ENCODE measurements at regions not wholly inside any gene's neighbourhood (a gene's known extent, or its start where the extent isn't known, plus 50 kb on each side); places are given as distances from the start of the nearest gene placed in this dataset.
"Not testable (repeated sequence)": the region's sequence is repeated elsewhere in the genome, so short reads cannot be mapped to it uniquely, and the experiment has no call there.

- H3K36me3 ChIP-seq; DNase-seq (ENCODE audit: extremely low spot score in 2 of 2): not testable (repeated sequence)
- intact Hi-C loops (cut with DNase I) = loop anchor here (10.0 kb wide), 1 partner anchor 225 kb away; no protein-coding TSS in a partner anchor
These were observed 59.2 kb upstream of the ZNF641 start for GRCh38 chr12:48409938-48410337.

GRCh38 chr12:48413388-48413787, 59.0 kb upstream of the ANP32D start:
- H3K27ac ChIP-seq = no peak overlapping the region
- TF ChIP-seq POLR2AphosphoS5 (IDR thresholded peaks at IDR 0.05; ENCODE audit: insufficient read depth in 1 of 2, low read depth in 1 of 2) (no peak), POLR2A (IDR thresholded peaks at IDR 0.05) (no peak), CTCF (IDR thresholded peaks at IDR 0.05) (no peak)
- intact Hi-C loops (cut with DNase I) = no loop called here
- peaks cover 16% of the 10 kb centered on the region for H3K4me1 ChIP-seq
- H3K4me3 ChIP-seq = no peak overlapping the region
- H3K9me3 ChIP-seq = no peaks in the 10 kb centered on the region
- no peaks in the 10 kb centered on the region for H3K36me3 ChIP-seq
- no peak for DNase-seq (ENCODE audit: extremely low spot score in 2 of 2)
- no peaks in the 10 kb centered on the region for H3K27me3 ChIP-seq

More at GRCh38 chr12:48409938-48410337, 59.2 kb upstream of the ZNF641 start:
- H3K4me1 ChIP-seq = peaks cover 16% of the 10 kb centered on the region
- not testable (repeated sequence) for H3K27ac ChIP-seq, H3K27me3 ChIP-seq, H3K4me3 ChIP-seq, H3K9me3 ChIP-seq

- Histone ChIP-seq H3K27me3 (no peaks in the 10 kb centered on the region), H3K36me3 (no peaks in the 10 kb centered on the region), H3K4me1 (peaks cover 16% of the 10 kb centered on the region), H3K9me3 (no peaks in the 10 kb centered on the region), H3K4me3 (no peak overlapping the region), H3K27ac (no peak overlapping the region)
- intact Hi-C loops (cut with DNase I) = no loop called here
- no peak for DNase-seq (ENCODE audit: extremely low spot score in 2 of 2)
- no peak for TF ChIP-seq CTCF (IDR thresholded peaks at IDR 0.05)
- TF ChIP-seq POLR2AphosphoS5 (IDR thresholded peaks at IDR 0.05; ENCODE audit: insufficient read depth in 1 of 2, low read depth in 1 of 2) = no peak
- TF ChIP-seq POLR2A (IDR thresholded peaks at IDR 0.05) = no peak
These were observed 58.3 kb upstream of the ANP32D start for GRCh38 chr12:48414021-48414420.

- no peaks in the 10 kb centered on the region for H3K27me3 ChIP-seq
- no peak for DNase-seq (ENCODE audit: extremely low spot score in 2 of 2)
- no peak overlapping the region for H3K27ac ChIP-seq
- no peak overlapping the region for H3K4me3 ChIP-seq
- H3K9me3 ChIP-seq = no peaks in the 10 kb centered on the region
- intact Hi-C loops (cut with DNase I) = no loop called here
- H3K4me1 ChIP-seq = peaks cover 4% of the 10 kb centered on the region
- no peaks in the 10 kb centered on the region for H3K36me3 ChIP-seq
- no peak for TF ChIP-seq CTCF (IDR thresholded peaks at IDR 0.05)
- TF ChIP-seq POLR2A (IDR thresholded peaks at IDR 0.05) = no peak
- TF ChIP-seq POLR2AphosphoS5 (IDR thresholded peaks at IDR 0.05; ENCODE audit: insufficient read depth in 1 of 2, low read depth in 1 of 2) = no peak
These were observed 53.0 kb upstream of the ANP32D start for GRCh38 chr12:48419116-48419935.

- no peaks in the 10 kb centered on the region for H3K4me1 ChIP-seq
- no peaks in the 10 kb centered on the region for H3K9me3 ChIP-seq
- no peak for DNase-seq (ENCODE audit: extremely low spot score in 2 of 2)
- intact Hi-C loops (cut with DNase I) = no loop called here
- no peaks in the 10 kb centered on the region for H3K36me3 ChIP-seq
- no peaks in the 10 kb centered on the region for H3K27me3 ChIP-seq
- H3K4me3 ChIP-seq = no peak overlapping the region
- H3K27ac ChIP-seq = no peak overlapping the region
- TF ChIP-seq POLR2AphosphoS5 (IDR thresholded peaks at IDR 0.05; ENCODE audit: insufficient read depth in 1 of 2, low read depth in 1 of 2) (no peak), POLR2A (IDR thresholded peaks at IDR 0.05) (no peak), CTCF (IDR thresholded peaks at IDR 0.05) (no peak)
These were observed 52.2 kb upstream of the ANP32D start for GRCh38 chr12:48420039-48420775.

Measured in vagina (tissue), 2 donors.